SK-MEL-5 (cell line): ENCODE measurements at regions not wholly inside any gene's neighbourhood (a gene's known extent, or its start where the extent isn't known, plus 50 kb on each side); places are given as distances from the start of the nearest gene placed in this dataset.

Experiments
- DNase-seq: peaks from one replicate; pipeline ENCODE4 v3.0.0-alpha.2; 2016; ENCODE audit warnings: low read depth, low spot score
- in situ Hi-C: cut with HindIII; loops from 2 replicates; pipeline ENCODE4 v1.10.0; 2016; ENCODE audit warnings: low sequenced_read_pairs, high pct_unique_total_duplicates, low pct_unique_long_range_greater_than_20kb

DNA sequence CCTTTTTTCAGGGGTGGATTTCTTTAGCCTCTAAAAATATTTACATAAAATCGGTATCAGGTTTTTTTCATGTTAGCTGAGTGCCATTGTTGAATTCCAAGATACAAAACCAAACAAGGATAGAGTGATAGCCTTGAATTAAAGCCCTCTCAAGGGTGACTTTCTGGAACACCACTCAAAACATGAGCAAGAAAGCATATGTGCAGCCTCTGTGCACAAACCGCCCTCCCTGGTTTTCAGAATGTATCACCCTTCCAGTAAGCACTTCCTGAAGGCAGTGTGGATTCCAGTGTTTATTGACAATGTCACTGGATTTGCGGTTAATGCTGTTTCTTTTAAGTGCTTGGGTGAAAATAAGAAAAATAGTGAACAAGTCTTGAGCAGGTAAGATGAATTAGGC is 597.7 kb downstream of the TMEM114 start:
- no peak for DNase-seq
- in situ Hi-C loops: no loop called here

DNA sequence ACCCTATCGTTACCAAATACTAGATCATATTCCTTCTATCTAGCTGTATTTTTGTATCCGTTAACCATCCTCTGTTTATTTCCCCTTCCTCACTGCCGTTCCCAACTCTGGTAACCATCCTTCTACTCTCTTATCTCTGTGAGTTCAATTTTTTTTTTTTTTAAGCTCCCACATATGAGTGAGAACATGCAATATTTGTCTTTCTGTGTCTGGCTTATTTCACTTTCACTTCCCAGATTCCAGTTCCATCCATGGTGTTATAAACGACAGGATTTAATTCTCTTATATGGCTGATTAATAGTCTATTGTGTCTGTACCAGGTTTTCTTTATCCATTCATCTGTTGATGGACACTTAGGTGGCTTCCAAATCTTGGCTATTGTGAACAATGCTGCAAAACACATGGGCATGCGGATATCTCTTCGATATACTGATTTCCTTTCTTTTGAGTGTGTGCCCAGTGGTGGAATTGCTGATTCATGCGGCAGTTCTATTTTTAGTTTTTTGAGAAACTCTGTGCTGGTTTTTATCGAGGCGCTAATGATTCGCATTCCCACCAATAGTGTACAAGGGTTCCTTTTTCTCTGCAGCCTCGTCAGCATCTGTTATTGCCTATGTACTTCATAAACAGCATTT is 599.6 kb downstream of the TMEM114 start:
- DNase-seq: no peak
- in situ Hi-C loops: no loop called here

DNA sequence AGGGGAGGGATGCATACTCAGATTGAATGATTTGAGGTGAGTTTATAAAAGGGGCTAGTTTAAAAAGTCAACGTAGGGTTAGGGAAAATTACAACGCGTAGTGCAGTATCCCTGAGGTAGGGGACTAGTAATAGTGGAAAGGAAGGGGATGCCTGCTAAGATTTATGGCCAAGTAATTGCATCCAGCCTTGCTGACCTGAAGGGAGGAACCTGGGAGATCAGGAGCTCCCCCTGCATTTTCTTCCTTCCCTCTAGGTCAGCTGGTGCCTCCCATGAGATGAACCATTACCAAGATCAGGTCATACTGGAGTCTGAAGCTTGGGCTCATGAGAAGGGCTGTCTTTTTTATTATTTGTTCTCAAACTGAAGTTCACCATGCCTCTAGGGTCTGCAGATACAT is 606.6 kb downstream of the TMEM114 start:
- in situ Hi-C loops: no loop called here
- DNase-seq: no peak

DNA sequence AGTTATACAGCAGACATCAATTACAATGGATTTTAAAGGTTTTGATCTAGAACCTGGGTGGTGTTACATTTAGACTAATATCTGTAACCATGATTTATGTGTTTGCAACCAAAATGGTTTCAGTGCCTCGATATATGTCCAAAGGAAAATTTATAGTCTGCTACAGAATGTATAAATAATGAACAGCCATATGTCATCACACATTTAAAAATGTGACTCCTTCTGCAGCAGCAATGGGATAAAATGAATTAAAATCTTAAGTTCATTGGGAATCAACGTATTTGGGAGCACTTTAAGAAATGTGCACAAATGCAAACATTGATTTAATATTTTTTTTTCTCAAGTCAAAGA is 610.2 kb downstream of the TMEM114 start:
- in situ Hi-C loops: no loop called here

DNA sequence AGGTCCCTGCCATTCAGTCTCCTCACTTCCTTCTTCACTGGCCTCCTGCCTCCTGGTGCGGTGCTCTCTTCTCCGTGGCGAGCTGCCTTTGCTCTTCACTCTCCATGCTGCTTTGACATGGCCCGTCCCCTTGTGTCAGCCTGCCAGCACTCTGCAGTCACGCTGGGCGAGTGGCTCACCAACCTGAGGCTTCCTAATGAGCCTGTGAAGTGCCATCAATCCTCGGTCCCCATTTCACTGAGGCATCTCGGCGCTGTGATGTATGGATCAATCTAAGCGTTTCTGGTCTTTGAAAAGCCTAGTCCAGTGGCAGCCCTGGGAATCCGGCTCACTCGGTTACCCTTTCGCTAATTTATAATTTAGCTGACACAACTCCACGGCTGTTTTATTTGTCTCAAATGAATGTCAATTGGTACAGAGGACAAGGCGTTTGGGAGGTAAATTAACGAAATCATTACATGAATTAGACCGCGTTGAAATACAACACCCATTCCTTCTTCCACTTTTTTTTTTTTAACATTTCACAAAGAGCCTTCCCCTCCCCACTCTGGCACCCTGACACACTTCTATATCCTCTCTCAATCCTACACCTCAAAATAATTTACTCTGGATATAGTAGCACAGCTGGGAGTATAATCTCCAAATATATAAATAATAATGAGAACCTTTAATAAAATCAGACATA is 610.7 kb downstream of the TMEM114 start:
- in situ Hi-C loops: no loop called here
- DNase-seq: no peak

More for the DNA sequence above, 610.2 kb downstream of the TMEM114 start:
- DNase-seq: no peak

DNA sequence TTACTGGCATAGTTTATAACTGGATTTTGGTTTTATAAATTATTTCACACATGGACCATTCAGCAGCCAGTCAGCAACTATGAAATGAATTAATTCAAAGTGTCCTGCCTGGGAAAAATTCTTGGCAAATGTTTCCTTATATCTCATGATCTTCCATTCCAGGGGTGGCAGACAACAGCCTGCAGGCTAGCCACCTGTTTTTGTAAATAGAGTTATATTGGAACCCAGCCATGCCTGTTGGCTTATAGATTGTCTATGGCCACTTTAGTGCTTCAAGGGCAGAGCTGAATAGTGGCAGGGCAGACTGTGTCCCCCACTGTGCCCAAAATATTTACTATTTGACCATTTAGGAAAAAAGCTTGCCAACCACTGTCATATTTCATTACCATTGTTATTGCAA is 613.7 kb downstream of the TMEM114 start:
- DNase-seq: no peak
- in situ Hi-C loops: no loop called here

DNA sequence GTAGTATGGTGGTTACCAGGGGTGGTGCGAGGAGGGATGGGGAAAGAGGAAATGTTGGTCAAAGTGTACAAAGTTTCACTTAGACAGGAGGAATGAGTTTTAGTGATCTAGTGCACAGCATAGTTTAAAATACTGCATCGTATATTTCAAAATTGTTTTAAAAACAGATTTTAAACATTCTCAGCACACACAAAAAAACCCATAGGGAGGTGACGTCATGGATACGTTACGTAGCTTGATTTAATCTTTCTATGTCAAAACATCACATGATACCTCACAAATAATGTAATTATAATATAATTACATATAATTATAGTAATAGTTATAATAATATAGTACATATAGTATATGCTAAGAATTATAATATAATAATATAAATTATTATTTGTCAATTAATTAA is 614.2 kb downstream of the TMEM114 start:
- no peak for DNase-seq
- in situ Hi-C loops: no loop called here

DNA sequence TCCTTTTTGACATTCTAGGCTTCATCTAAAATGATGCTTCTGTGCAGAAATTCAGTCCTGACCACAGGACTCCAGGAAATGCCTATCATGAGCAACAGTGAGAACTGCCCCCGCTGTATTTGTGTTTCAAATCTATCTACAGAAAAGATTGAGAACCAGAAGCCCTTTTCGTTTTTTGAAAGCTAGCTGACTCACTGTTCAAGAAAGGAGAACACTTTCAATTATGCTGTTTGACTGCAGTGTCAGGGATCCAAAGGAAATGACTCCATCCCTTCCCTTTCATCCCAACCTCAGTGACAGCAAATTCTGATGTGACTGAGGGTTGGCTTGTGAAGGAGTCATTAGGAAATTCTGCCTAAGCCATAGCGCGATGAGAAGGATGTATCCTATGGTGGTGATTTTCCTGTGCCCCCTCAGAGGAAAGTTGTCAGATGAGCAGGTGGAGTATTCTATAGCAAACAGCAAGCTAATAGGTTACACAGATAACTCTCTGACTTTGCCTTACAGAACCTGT is 622.3 kb downstream of the TMEM114 start:
- in situ Hi-C loops: no loop called here
- DNase-seq: no peak

DNA sequence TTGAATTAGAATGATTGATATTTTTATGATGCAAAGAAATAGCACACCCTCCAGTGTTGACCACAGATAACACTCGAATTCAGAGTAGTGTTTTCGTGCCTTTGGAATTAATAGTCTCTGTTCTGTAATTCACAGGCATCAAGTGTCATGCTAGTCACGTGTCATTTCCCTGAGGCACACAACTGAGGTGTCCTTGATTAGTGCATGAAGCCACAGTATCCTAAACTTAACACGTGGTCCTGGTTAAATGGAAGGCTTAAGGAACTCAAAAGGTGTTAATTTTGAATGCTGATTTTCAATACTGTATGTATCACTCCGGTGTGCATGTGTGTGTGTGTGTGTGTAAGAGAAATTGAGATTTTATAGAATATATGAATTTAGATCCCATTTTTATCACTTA is 625.6 kb downstream of the TMEM114 start:
- in situ Hi-C loops: no loop called here
- no peak for DNase-seq

DNA sequence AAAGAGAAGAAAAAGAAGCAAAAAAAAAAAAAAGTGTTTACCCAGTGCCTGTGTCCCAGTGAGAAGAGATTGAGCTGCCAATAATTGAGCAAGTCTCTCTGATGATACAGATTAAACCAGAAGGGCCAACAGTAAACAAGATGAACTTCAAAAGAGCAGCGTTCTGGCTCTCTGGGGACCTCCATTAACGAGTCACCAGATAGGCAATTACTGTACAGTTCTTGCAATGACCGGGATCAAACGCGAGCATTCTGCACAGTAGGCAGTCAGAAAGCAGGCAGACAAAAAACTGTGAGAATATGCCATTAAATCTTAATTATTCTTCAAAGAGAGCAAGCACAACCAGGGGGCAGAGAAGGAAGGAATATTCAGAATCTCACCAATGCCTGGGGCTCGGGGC is 626.1 kb downstream of the TMEM114 start:
- in situ Hi-C loops: no loop called here
- DNase-seq: no peak

DNA sequence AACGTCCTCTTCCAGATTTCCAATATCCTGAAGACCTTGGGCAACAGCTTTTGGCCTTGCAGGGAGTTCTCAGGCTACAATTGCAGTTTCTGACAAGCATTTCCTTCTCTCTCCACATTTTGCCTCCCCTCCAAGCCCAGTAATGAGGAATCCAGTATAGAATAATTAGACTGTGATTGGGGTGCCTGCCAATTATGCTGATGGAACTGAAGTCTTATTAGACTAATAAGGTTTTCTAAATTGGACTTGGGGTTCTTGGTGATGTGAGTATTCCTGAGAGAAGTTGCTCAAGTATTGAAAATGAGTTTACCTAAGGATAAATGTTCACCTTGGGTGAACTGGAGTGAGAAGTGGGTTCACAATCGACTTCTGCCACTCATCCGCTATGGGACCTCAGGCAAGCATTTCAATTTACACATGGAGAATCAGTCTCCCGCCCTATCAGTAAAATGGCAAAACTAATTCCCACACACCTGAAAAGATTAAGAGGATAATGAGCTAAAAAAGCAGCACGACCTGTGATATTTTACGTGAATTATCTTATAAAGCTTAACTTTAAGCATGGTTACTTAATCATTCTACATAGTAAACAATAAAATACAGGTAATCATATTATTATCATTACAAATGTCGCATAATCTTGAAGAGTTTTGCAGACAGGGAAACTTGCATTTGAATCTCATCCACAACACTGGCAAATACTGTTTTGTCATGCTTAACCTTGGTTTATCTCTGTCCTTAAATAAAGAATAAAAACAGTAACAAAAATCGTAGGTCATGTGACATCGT is 628.0 kb downstream of the TMEM114 start:
- DNase-seq: no peak
- in situ Hi-C loops: no loop called here

DNA sequence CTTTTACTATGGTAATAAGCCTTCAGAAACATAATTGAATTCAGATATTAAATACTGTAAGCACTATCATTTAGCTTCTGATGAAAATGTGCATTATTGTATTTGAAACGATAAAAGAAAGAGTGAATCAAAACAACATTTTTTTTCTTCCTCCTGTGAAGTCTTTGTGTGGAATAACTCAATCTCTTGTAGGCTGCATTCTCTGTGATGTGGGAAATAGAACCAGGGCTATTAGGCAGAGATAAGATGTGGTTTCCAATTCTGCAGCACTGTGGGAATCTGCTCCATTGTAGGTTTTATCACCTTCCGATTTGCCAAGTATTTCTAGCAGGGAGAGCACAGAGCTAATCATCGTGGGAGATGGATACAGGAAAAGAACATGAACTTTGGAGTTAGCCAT is 624.5 kb downstream of the RBFOX1 start:
- in situ Hi-C loops: no loop called here

DNA sequence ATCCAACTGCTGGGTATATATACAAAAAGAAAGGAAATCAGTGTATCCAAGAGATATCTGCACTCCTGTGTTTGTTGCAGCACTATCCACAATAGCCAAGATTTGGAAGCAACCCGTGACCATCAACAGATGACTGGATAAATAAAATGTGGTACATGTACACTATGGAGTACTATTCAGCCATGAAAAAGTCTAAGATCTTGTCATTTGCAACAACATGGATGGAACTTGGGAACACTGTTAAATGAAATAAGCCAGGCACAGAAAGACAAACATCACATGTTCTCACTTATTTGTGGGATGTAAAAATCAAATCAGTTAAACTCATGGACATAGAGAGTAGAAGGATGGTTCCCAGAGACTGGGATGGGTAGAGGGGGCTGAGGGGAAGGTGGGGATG is 620.7 kb downstream of the RBFOX1 start:
- no peak for DNase-seq

More for the DNA sequence above, 624.5 kb downstream of the RBFOX1 start:
- no peak for DNase-seq

DNA sequence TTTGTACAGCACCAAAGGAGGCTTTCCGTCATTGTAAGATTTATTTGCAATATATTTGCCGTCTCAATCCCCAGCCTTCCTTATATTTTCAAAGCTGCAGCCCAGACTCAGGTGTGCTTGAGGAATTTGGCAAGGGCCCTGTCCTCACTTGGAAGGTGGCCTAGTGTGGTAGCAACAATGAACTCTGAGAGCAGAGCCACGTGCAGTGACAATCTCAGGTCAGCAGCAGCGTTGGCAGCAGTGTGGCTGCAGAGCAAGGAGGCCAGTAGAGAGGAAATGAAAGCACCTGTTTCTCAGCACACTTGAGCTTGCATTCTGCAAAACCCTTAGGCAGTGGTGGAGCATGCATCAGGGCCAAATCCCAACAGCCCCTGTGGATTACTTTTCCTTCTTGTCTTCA is 613.5 kb downstream of the RBFOX1 start:
- in situ Hi-C loops: no loop called here
- DNase-seq: no peak

More for the DNA sequence above, 620.7 kb downstream of the RBFOX1 start:
- in situ Hi-C loops: no loop called here

DNA sequence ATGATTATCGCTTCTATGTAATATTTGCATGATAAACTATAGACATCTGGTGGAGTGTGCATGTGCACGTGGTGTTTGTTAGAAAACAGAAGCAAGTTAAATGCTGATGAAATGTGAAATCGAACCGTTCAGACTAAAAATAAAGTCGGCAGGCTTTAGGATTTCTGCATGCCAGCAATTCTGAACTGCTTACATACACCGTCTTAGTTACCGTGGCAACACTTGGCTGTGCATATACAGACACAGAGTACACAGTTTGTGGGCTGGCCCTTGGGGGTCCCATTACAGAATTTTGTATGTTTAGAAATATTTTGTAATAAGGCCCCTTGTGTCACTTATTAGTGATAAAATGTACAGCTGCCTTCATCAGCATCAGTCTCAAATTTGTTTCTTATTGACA is 605.5 kb downstream of the RBFOX1 start:
- no peak for DNase-seq
- in situ Hi-C loops: no loop called here

DNA sequence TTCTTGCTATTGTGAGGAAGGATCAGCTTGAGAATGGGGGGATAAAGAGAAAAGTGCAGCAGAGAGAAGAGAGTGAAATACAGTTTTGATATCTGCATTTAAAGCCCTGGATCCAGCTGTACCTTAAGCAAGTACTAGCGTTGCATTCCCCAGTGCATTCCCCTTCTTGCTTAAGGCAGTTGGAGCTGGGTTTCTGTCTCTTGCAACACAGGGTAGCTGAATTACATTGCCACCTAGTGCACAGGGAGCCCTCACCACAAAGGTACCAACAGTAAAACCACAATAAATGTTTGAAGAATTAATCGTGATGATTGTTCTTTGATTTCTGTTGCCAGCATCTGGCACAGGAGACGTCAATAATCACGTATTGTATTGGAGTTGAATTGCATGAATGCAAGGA is 588.7 kb downstream of the RBFOX1 start:
- in situ Hi-C loops: no loop called here
- no peak for DNase-seq

DNA sequence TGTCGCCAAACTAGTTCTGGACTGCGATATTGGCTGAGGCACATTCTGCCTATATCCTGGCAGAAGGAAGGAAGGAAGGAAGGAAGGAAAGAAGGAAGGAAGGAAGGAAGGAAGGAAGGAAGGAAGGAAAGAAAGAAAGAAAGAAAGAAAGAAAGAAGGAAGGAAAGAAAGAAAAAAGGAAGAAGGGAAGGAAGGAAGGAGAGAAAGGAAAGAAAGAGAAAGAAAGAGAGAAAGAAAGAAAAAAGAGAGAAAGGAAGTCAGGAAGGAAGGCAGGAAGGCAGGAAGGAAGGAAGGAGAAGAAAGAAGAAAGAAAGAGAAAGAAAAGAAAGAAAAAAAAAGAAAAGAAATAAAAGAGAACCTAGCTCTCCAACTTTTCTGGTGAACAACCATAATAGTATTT is 587.1 kb downstream of the RBFOX1 start:
- no peak for DNase-seq
- in situ Hi-C loops: no loop called here

DNA sequence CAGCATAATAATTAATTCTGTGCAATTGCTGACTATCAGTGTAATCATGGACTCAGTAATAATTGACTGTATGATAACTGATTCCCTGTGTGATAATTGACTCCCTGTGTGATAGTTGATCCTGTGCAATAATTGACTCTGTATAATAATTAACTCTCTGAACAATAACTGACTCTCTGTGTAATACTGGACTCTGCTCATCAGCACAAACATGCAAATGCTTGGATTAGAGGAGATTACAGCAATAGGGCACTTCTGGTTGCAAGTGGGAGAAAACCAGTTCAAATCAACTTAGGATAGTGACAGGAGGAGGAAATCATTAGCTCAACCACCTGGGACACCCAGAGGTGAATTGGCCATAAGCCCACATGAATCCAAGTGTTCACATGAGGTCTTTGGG is 582.1 kb downstream of the RBFOX1 start:
- in situ Hi-C loops: no loop called here
- no peak for DNase-seq

DNA sequence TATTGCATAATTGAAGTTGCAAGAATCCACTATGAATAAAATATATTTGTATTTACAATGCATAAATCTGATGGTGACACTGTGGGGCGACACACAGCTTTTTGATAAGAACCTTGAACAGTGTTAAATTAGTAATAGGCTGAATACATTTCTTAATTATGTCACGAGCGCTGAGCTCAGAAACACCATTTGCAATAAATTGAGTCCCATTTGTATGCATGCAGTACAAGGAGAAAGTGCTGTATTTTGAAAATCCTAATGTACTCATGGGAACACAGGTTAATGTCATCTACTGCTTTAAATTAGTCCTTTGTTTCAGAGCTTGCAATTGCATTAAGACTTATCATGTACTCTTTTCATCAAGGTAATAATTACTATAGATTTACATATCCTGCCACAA is 579.5 kb downstream of the RBFOX1 start:
- in situ Hi-C loops: no loop called here
- no peak for DNase-seq
